HG03135 (cell line): ENCODE measurements at regions not wholly inside any gene's neighbourhood (a gene's known extent, or its start where the extent isn't known, plus 50 kb on each side); places are given as distances from the start of the nearest gene placed in this dataset.

Experiments used
- ATAC-seq: cut with Tn5 transposase; IDR thresholded peaks from one replicate; pipeline ENCODE4 v1.9.1; 2021; ENCODE audit warnings: mild to moderate bottlenecking, moderate library complexity; ENCODE audit not compliant: unreplicated experiment

- no peak for ATAC-seq
Observed at GRCh38 chr2:15874321-15874720, 66.0 kb upstream of the MYCN start.

- ATAC-seq, result no peak
Observed at GRCh38 chr2:15874854-15875804, 65.2 kb upstream of the MYCN start.

- no peak for ATAC-seq
Observed at GRCh38 chr2:15875969-15876705, 64.2 kb upstream of the MYCN start.

- no peak for ATAC-seq
Observed at GRCh38 chr2:15880226-15881119, 59.9 kb upstream of the MYCN start.

GRCh38 chr2:15881120-15881433 is 59.3 kb upstream of the MYCN start:
- no peak for ATAC-seq

GRCh38 chr2:15881676-15882075 is 58.7 kb upstream of the MYCN start:
- ATAC-seq, result no peak

- ATAC-seq, result no peak
Observed at GRCh38 chr2:15882761-15883497, 57.4 kb upstream of the MYCN start.

- ATAC-seq, result no peak
Observed at GRCh38 chr2:15883684-15884083, 56.7 kb upstream of the MYCN start.

- ATAC-seq, result no peak
Observed at GRCh38 chr2:15884790-15885189, 55.6 kb upstream of the MYCN start.

GRCh38 chr2:15886231-15886630 is 54.1 kb upstream of the MYCN start:
- ATAC-seq, result no peak

- no peak for ATAC-seq
Observed at GRCh38 chr2:15889442-15890123, 50.8 kb upstream of the MYCN start.

GRCh38 chr2:15890124-15890754 is 50.1 kb upstream of the MYCN start:
- ATAC-seq, result no peak
